Activated CD4-positive, CD25-positive, alpha-beta regulatory T cell (primary cell): ENCODE measurements at regions not wholly inside any gene's neighbourhood (a gene's known extent, or its start where the extent isn't known, plus 50 kb on each side); places are given as distances from the start of the nearest gene placed in this dataset.

Experiments used
- DNase-seq, 4 experiments: peaks; one replicate each; lab custom pipeline; 2025; lab: John Stamatoyannopoulos, UW

DNA sequence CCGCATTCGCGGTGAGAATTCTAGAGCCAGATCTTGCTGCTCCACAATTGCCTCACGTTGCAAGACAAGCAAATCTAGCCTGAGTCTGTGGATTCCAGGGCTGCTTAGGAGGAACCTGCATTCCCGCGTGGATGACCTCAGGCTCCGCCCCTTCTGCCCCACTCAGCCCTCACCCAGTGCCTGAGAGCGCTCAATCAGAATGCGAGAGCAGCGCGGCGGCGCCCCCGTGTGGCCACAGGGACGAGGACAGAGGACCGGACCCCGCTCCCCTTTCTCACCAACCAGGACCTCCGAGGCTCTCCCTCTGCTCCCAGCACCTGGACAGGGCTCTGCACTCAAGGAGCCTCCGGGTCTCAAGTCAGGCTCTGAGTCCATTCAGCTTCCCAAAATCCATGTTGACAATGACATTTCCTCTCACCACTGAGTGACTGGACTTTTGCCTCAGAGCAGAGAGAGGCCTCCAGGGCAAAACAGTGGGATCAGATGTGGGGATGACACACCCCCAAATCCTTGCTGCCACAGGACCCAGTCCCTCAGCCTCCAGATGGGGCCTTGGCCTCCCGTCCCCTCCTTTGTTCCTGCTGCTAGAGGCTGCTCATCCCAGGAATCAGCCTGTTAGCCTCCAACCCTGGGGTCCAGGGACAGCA, 52.0 kb downstream of the RPP21 start:
- peak; percentile 72 to 83 (median 78) for DNase-seq

DNA sequence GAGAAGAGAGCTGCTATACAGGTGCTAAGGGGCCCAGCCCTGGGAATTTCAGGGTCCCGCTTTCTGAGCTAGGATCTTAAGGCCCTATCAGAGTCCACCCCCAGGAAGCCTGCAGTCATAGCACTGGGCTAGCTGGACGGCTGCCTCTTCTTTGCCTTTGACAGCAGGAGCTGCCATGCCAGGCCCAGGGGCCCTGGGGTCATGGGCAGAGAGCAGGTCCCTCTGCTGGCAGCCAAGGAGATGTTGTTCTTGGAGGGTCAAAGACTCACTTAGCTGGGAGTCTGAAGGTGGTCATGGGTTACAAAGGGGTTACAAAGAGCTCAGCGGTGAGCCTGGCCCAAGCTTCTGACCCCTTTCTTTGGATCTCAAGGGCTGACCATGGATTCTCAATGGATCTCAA, 52.7 kb downstream of the RPP21 start:
- no peak for DNase-seq

DNA sequence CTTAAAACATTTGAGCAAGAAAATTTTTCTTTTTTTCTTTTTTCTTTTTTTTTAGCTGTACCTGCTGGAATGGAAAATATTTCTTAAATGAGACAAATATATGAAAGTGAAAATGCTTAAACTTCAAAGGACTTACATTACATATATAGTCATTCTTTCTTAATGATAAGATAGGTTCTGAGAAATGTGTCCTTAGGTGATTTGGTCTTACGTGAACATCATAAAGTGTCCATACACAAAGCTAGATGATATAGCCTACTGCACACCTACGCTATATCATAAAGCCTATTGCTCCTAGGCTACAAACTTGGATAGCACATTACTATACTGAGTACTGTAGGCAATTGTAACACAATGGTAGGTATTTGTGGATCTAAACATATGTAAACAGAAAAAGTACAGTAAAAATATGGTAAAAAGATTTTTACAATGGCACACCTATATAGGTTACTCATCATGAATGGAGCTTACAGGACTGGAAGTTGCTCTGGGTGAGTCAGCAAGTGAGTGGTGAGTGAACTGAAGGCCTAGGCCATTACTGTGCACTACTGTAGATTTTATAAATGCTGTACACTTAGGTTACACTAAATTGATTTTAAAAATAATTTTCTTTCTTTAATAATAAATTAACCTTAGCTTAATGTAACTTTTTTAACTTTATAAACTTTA, 54.6 kb downstream of the RPP21 start:
- no peak for DNase-seq

DNA sequence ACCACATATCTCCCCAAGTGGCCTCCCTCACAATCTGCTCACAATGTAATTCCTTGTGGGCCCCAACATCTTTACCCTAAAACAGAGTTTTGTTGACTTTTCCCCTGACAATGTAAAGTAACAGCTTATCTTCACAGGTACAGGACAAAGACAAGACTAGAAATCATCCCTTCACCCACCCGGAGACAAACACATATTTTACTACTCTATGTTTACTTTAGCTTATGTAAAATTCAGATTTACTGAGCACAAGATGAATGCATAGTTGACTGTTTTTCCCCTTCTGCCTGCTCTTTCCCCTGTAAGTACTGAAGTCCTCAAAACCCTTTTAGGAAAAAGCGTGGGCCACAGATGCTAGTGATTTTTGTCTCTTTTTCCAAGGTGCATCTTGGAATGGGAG, 61.0 kb downstream of the RPP21 start:
- DNase-seq = no peak

DNA sequence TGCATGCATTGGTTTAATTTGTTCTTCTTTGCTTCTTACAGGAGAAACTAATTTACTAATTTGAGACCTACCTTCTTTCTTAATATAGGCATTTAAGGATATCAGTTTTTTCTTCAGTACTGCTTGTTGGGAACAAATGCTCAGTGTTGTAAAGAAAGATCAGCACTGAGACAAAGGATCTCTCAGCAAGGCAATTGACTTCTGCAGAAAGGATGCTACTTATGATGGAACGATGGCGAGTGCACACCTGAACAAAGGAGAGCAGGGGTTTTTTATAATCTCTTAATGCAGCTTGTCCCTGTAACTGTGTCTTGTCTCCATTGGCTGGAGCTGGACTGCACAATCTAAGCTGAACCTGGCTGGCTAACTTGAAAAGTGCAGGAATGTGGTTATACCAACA, 64.2 kb downstream of the RPP21 start:
- DNase-seq = no peak

DNA sequence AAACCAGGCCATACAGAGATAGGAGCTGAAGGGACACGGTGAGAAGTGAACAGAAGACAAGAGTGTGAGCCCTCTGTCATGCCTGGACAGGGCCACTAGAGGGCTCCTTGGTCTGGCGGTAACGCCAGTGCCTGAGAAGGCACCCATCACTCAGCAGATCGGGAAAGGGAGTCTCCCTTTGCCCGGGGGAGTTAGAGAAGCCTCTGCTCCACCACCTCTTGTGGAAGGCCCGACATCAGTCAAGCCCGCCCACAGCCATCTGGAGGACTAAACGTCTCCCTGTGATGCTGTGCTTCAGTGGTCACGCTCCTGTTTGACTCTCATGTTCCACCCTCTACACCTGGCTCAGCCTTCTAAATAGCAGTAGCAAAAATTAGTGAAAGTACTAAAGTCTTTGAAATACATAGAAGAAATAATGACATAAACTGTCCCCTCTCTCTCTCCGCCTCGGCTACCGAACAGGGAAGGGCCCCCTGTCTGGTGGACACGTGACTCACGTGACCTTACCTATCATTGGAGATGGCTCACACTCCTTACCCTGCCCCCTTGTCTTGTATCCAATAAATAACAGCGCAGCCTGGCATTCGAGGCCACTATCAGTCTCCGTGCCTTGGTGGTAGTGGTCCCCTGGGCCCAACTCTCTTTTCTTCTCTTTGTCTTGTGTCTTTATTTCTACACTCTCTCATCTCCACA, 66.7 kb downstream of the RPP21 start:
- DNase-seq = peak; percentile 16 to 36 (median 28)

DNA sequence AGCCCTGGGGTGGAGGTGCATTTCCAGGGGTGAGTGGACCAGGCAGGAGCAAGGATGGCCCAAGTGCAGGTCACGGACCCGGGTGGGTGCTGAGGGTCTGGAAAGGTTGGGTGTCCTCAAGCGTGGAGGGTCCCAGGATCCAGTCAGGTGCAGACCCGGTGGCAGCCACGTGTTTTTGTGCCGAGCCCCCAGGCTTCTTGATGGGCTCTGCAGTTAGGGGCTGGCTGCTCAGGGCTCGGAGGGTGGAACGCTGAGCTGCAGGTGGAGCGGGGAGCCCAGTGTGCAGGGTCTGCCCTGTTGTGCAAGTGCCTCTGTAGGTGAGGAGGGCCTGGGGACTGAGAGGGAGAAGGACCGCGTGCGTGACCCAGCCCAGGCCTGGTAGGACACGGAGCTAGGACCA, 70.9 kb upstream of the HLA-E start:
- DNase-seq = no peak

DNA sequence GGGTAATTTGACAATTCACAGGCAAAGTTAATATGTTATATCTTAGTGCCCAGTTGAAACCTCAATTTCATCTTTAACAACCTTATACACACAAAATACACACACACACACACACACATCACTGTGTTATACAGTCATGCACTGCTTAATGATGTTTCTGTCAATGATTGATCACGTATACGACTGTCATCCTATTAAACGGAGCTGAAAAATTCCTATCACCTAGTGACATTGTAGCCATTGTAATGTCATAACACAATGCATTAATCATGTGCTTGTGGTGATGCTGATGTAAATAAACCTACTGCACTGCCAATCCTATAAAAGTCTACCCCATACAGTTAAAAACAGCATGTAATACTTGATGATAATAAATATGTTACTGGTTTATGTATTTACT, 64.8 kb upstream of the HLA-E start:
- no peak for DNase-seq
